Activated CD4-positive, alpha-beta memory T cell treated with anti-CD3 and anti-CD28 coated beads, Interleukin-2, amount 10 ng/mL, durations not matched to agents 7 days and 5 days (primary cell): ENCODE measurements at regions not wholly inside any gene's neighbourhood (a gene's known extent, or its start where the extent isn't known, plus 50 kb on each side); places are given as distances from the start of the nearest gene placed in this dataset.
A peak's percentile ranks its signal among the peaks of the same experiment; 100 is the strongest.

Experiments used
- CTCF ChIA-PET: fragments of 350-600 bp; sonication (Branson Sonifier 250); formaldehyde crosslinking; loops from one replicate; lab custom pipeline; 2021; ENCODE audit warnings: antibody characterized with exemption, inconsistent platforms; lab: Charles Lee
- POLR2A ChIA-PET: fragments of 350-600 bp; sonication (Branson Sonifier 250); formaldehyde crosslinking; loops from one replicate; lab custom pipeline; 2021; ENCODE audit warnings: antibody characterized with exemption; lab: Charles Lee
- DNase-seq: peaks from one replicate; pipeline ENCODE4 v3.0.0-alpha.2; 2020
- H3K27ac Mint-ChIP-seq: one replicate; pipeline ENCODE4 v1.8.0; 2021; ENCODE audit warnings: mild to moderate bottlenecking, mixed read lengths
- H3K27me3 Mint-ChIP-seq: one replicate; pipeline ENCODE4 v1.8.0; 2021; ENCODE audit warnings: mixed read lengths
- H3K36me3 Mint-ChIP-seq: one replicate; pipeline ENCODE4 v1.8.0; 2021; ENCODE audit warnings: low read depth, mixed read lengths
- H3K4me1 Mint-ChIP-seq: one replicate; pipeline ENCODE4 v1.8.0; 2021; ENCODE audit warnings: mixed read lengths
- H3K4me3 Mint-ChIP-seq: one replicate; pipeline ENCODE4 v1.8.0; 2021; ENCODE audit warnings: mild to moderate bottlenecking, mixed read lengths
- H3K9me3 Mint-ChIP-seq: one replicate; pipeline ENCODE4 v1.8.0; 2021; ENCODE audit warnings: mixed read lengths

DNA sequence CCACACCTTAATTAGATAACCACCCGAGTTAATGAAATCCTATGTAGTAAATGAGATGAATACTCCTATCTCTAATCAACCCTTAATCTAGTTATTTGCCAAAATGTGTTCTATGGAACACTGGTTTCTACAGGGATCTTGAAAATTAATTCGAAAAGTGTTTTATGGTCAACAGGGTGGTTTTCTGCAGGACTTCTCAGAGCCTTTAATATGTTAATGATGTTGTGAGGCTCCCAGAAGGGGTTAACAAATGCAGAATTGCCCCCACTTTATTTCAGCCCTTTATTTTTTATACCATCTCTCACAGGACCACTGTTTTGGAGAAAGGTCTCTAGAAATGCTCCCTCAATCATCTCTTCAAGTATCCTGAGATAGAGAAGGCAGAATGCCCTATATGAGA lies 153.1 kb upstream of the RPH3A start:
- no peak overlapping the region for H3K27ac Mint-ChIP-seq
- H3K36me3 Mint-ChIP-seq = no peaks in the 10 kb centered on the region
- no peak for DNase-seq
- ChIA-PET CTCF (no interaction called here), POLR2A (no interaction called here)
- no peaks in the 10 kb centered on the region for H3K4me1 Mint-ChIP-seq
- peaks cover 8% of the 10 kb centered on the region for H3K27me3 Mint-ChIP-seq
- no peak overlapping the region for H3K4me3 Mint-ChIP-seq
- H3K9me3 Mint-ChIP-seq = no peaks in the 10 kb centered on the region

DNA sequence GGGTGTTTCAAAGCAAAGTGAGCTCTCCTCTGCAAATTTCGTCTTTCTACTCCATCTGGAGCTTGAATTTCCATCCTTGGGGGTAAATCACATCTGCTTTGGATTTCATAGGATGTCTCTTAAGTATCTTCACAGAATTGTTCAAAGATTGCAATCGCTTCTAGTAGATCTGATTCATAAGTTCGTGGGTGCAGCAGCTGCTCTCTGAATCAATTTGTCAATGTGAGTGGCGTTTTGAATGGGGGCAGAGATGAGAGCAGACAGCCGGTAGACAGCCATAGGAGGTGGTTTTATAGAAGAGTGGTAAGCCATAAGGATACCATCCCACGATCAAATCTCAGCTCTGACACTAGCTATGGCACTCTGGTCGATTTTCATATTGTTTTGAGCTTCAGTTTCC lies 146.0 kb upstream of the RPH3A start:
- peaks cover 11% of the 10 kb centered on the region for H3K27me3 Mint-ChIP-seq
- POLR2A ChIA-PET = no interaction called here

DNA sequence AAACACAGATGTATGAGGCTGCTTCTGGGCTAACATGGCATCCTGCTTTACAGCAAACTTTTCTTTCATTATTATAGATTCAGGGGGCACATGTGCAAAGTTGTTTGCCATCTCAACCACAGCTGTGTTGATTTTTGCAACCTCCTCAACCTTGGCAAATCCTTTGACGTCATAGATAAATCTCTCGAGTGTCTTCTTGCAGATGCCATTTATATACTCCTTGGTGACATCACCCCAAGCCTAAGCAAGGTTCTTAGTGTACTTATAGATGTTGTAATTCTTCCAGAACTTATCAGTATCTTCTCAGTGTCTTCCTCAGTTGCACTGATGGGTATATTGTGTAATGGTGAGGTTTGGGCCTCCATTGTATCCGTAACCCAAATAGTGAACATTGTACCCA lies 135.4 kb upstream of the RPH3A start:
- no peak for DNase-seq
- Mint-ChIP-seq H3K27ac (no peak overlapping the region), H3K9me3 (no peaks in the 10 kb centered on the region), H3K27me3 (peaks cover 3% of the 10 kb centered on the region), H3K36me3 (no peaks in the 10 kb centered on the region), H3K4me1 (no peaks in the 10 kb centered on the region), H3K4me3 (no peak overlapping the region)
- POLR2A ChIA-PET = no interaction called here
- CTCF ChIA-PET = no interaction called here

More for the DNA sequence above, 146.0 kb upstream of the RPH3A start:
- H3K36me3 Mint-ChIP-seq = no peaks in the 10 kb centered on the region
- no peak overlapping the region for H3K4me3 Mint-ChIP-seq
- H3K9me3 Mint-ChIP-seq = no peaks in the 10 kb centered on the region
- CTCF ChIA-PET = interaction anchor here (0.7 kb wide), 1 partner anchor 8 kb away, joined by 3 read pairs; no protein-coding TSS in a partner anchor
- no peak for DNase-seq
- H3K27ac Mint-ChIP-seq = no peak overlapping the region
- H3K4me1 Mint-ChIP-seq = no peaks in the 10 kb centered on the region

DNA sequence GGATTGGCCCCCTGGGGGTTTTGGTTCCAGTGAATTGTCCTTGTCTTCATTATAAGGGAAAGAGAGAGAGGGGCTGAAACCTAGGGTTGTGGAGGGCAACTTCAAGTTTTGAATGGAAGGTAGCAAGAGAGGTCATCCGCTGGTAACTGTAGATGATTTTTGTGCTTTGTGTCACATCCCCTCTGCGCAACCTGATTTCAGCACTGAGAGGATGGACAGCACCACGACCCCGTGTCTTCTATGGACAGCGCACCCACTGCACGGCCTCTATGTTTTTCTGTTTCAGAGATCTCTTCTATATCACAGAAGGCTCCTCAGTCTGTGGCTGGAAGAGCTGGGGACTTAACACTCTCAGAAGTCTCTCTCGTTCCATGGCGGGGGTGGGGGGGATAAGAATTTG lies 127.0 kb upstream of the RPH3A start:
- H3K36me3 Mint-ChIP-seq = no peaks in the 10 kb centered on the region
- POLR2A ChIA-PET = no interaction called here
- peak; percentile 19 for DNase-seq
- H3K27ac Mint-ChIP-seq = no peak overlapping the region
- CTCF ChIA-PET = no interaction called here
- H3K27me3 Mint-ChIP-seq = peaks cover 3% of the 10 kb centered on the region
- H3K4me1 Mint-ChIP-seq = peaks cover 6% of the 10 kb centered on the region
- H3K9me3 Mint-ChIP-seq = no peaks in the 10 kb centered on the region
- no peak overlapping the region for H3K4me3 Mint-ChIP-seq

GRCh38 chr12:112665958-112666357 lies 125.6 kb upstream of the RPH3A start:
- POLR2A ChIA-PET = no interaction called here
- H3K9me3 Mint-ChIP-seq = no peaks in the 10 kb centered on the region
- CTCF ChIA-PET = no interaction called here
- peaks cover 6% of the 10 kb centered on the region for H3K4me1 Mint-ChIP-seq
- no peaks in the 10 kb centered on the region for H3K27me3 Mint-ChIP-seq
- no peaks in the 10 kb centered on the region for H3K36me3 Mint-ChIP-seq
- H3K4me3 Mint-ChIP-seq = no peak overlapping the region
- H3K27ac Mint-ChIP-seq = peak overlapping the region; percentile 17
- no peak for DNase-seq

GRCh38 chr12:112671564-112671963 lies 120.0 kb upstream of the RPH3A start:
- no peak overlapping the region for H3K27ac Mint-ChIP-seq
- peaks cover under 1% of the 10 kb centered on the region for H3K4me1 Mint-ChIP-seq
- CTCF ChIA-PET = no interaction called here
- H3K36me3 Mint-ChIP-seq = no peaks in the 10 kb centered on the region
- H3K9me3 Mint-ChIP-seq = no peaks in the 10 kb centered on the region
- POLR2A ChIA-PET = no interaction called here
- H3K27me3 Mint-ChIP-seq = peaks cover 7% of the 10 kb centered on the region
- H3K4me3 Mint-ChIP-seq = no peak overlapping the region
- DNase-seq = no peak

DNA sequence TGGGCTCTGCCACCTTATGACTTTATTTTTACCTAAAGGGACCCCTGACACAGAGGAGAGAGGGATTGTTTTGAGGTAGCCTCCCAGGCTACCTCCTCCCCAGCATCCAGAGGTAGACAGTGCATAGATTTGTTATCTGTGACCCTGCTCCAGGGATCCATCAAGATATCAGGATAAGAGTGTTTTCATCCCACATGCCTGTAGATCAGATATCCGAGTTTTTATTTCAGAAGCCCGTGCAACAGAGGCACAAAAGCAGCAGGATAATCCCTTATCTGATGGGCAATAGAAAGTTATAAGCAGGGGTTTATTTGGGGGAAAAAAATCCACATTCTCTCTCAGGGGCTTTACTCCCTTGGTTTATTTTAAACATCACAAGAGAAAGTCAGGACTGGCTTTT lies 117.0 kb upstream of the RPH3A start:
- Mint-ChIP-seq H3K27me3 (peaks cover 7% of the 10 kb centered on the region), H3K27ac (no peak overlapping the region), H3K36me3 (no peaks in the 10 kb centered on the region), H3K9me3 (no peaks in the 10 kb centered on the region), H3K4me3 (no peak overlapping the region), H3K4me1 (no peaks in the 10 kb centered on the region)
- CTCF ChIA-PET = no interaction called here
- POLR2A ChIA-PET = no interaction called here
- DNase-seq = no peak

- ChIA-PET POLR2A (no interaction called here), CTCF (no interaction called here)
- H3K4me3 Mint-ChIP-seq = no peak overlapping the region
- no peak overlapping the region for H3K27ac Mint-ChIP-seq
- no peaks in the 10 kb centered on the region for H3K9me3 Mint-ChIP-seq
- no peak for DNase-seq
- H3K36me3 Mint-ChIP-seq = no peaks in the 10 kb centered on the region
- no peaks in the 10 kb centered on the region for H3K4me1 Mint-ChIP-seq
- peaks cover 17% of the 10 kb centered on the region for H3K27me3 Mint-ChIP-seq
These were observed 115.0 kb upstream of the RPH3A start for GRCh38 chr12:112676507-112676906.

DNA sequence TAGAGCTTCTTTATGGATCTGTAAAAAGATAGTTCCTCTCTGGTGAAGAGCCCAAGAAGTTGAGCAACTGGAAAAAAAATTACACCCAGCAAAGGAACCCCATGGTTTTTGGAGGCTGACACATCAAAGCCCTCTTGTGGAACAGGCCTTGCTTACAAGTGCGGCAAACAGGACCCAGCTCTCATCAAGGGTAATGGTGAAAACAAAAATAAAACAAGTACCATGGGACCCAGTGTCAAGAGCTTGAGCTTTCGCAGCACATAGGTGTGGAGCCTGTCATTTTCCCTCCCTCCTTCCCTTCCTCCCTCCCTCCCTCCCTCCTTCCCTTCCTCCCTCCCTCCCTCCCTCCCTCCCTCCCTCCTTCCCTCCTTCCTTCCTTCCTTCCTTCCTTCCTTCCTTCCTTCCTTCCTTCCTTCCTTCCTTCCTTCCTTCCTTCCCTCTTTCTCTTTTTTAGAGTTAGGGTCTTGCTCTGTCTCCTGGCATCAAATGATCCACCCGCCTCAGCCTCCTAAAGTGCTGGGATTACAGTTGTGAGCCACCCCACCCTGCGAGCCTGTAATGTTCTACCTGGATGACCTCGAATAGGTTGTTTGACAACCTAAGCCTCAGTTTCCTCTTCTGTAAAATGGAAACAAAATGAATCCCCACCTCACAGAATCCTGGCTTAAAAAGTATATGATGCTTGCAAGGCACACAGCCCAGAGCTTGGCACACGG lies 114.3 kb upstream of the RPH3A start:
- POLR2A ChIA-PET = no interaction called here

GRCh38 chr12:112680993-112681392 lies 110.6 kb upstream of the RPH3A start:
- ChIA-PET POLR2A (no interaction called here), CTCF (no interaction called here)
- H3K36me3 Mint-ChIP-seq = no peaks in the 10 kb centered on the region
- H3K27me3 Mint-ChIP-seq = peaks cover 24% of the 10 kb centered on the region
- H3K27ac Mint-ChIP-seq = no peak overlapping the region
- no peak overlapping the region for H3K4me3 Mint-ChIP-seq
- DNase-seq = no peak
- H3K9me3 Mint-ChIP-seq = no peaks in the 10 kb centered on the region
- no peaks in the 10 kb centered on the region for H3K4me1 Mint-ChIP-seq

More for the DNA sequence above, 114.3 kb upstream of the RPH3A start:
- Mint-ChIP-seq H3K4me1 (no peaks in the 10 kb centered on the region), H3K4me3 (no peak overlapping the region), H3K36me3 (no peaks in the 10 kb centered on the region), H3K27me3 (peaks cover 17% of the 10 kb centered on the region), H3K9me3 (no peaks in the 10 kb centered on the region), H3K27ac (no peak overlapping the region)
- no peak for DNase-seq
- CTCF ChIA-PET = no interaction called here

DNA sequence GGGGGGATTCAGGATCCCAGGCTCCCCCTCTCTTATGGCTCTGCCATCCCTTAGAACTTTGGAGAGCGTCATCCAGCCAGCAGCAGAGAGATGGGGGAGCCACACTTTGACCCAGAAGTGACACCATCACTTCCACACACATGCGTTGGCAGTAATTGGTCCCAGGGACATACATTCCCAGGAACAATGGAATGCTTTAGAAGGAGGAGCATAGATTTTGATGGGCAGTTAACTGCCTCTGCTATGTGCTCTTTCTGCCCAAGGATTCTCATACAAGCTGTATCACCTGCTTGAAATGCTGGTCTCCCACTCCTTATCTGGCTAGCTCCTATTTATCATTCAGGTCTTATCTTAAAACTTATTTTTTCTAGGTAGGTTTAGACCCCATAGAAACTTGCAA lies 109.0 kb upstream of the RPH3A start:
- Mint-ChIP-seq H3K27ac (no peak overlapping the region), H3K36me3 (no peaks in the 10 kb centered on the region), H3K4me3 (no peak overlapping the region), H3K27me3 (peaks cover 26% of the 10 kb centered on the region), H3K4me1 (no peaks in the 10 kb centered on the region), H3K9me3 (no peaks in the 10 kb centered on the region)
- ChIA-PET CTCF (no interaction called here), POLR2A (no interaction called here)
- DNase-seq = no peak

GRCh38 chr12:112684742-112685141 lies 106.8 kb upstream of the RPH3A start:
- no peak overlapping the region for H3K4me3 Mint-ChIP-seq
- ChIA-PET POLR2A (no interaction called here), CTCF (no interaction called here)
- H3K27ac Mint-ChIP-seq = no peak overlapping the region
- no peak for DNase-seq
- no peaks in the 10 kb centered on the region for H3K36me3 Mint-ChIP-seq
- H3K27me3 Mint-ChIP-seq = peaks cover 30% of the 10 kb centered on the region
- H3K4me1 Mint-ChIP-seq = no peaks in the 10 kb centered on the region
- no peaks in the 10 kb centered on the region for H3K9me3 Mint-ChIP-seq

- no peaks in the 10 kb centered on the region for H3K4me1 Mint-ChIP-seq
- peaks cover 30% of the 10 kb centered on the region for H3K27me3 Mint-ChIP-seq
- no peak for DNase-seq
- ChIA-PET POLR2A (no interaction called here), CTCF (no interaction called here)
- H3K4me3 Mint-ChIP-seq = no peak overlapping the region
- no peak overlapping the region for H3K27ac Mint-ChIP-seq
- H3K9me3 Mint-ChIP-seq = no peaks in the 10 kb centered on the region
- no peaks in the 10 kb centered on the region for H3K36me3 Mint-ChIP-seq
These were observed 106.2 kb upstream of the RPH3A start for GRCh38 chr12:112685321-112685720.

- no peaks in the 10 kb centered on the region for H3K36me3 Mint-ChIP-seq
- H3K27me3 Mint-ChIP-seq = peaks cover 22% of the 10 kb centered on the region
- DNase-seq = no peak
- POLR2A ChIA-PET = no interaction called here
- H3K27ac Mint-ChIP-seq = no peak overlapping the region
- H3K4me1 Mint-ChIP-seq = no peaks in the 10 kb centered on the region
- no peaks in the 10 kb centered on the region for H3K9me3 Mint-ChIP-seq
- CTCF ChIA-PET = interaction anchor here (0.6 kb wide), 1 partner anchor 1594 kb away, joined by 3 read pairs; no protein-coding TSS in a partner anchor
- H3K4me3 Mint-ChIP-seq = no peak overlapping the region
These were observed 105.2 kb upstream of the RPH3A start for GRCh38 chr12:112686373-112686772.
